Esophagus muscularis mucosa (tissue), 4 donors: ENCODE measurements at regions not wholly inside any gene's neighbourhood (a gene's known extent, or its start where the extent isn't known, plus 50 kb on each side); places are given as distances from the start of the nearest gene placed in this dataset.

ENCODE experiments used
- DNase-seq: peaks from one replicate; pipeline ENCODE4 v3.0.0-alpha.2; 2017; ENCODE audit errors: extremely low spot score
- H3K27ac ChIP-seq, 4 donors: fragments of 200-600 bp; sonication (generic); replicated peaks in 1 of 4; 1 replicate in 3 of 4; 2 replicates in 1 of 4; pipeline ENCODE4 v1.5.1; 2016 to 2019; ENCODE audit warnings: mild to moderate bottlenecking in 1 of 4
- H3K27me3 ChIP-seq, 4 donors: fragments of 200-600 bp; sonication (generic); one replicate each; pipeline versions ENCODE4 v1.5.1 to v1.6.0; 2016 to 2019
- H3K36me3 ChIP-seq, 4 donors: fragments of 200-600 bp; sonication (generic); one replicate each; pipeline ENCODE4 v1.5.1; 2016 to 2019
- H3K4me1 ChIP-seq, 4 donors: fragments of 200-600 bp; sonication (generic); one replicate each; pipeline ENCODE4 v1.5.1; 2016 to 2019
- H3K4me3 ChIP-seq, 4 donors: fragments of 200-600 bp; sonication (generic); 1 replicate in 2 of 4; 2 replicates in 2 of 4; pipeline ENCODE4 v1.5.1; 2016 to 2019; ENCODE audit warnings: mild to moderate bottlenecking in 4 of 4, moderate library complexity in 1 of 4
- H3K9me3 ChIP-seq, 4 donors: fragments of 200-600 bp; sonication (generic); 1 replicate in 3 of 4; 2 replicates in 1 of 4; pipeline ENCODE4 v1.5.1; 2016 to 2019
- EP300 ChIP-seq: sonication (generic); formaldehyde crosslinking; IDR thresholded peaks from one replicate; pipeline ENCODE4 v1.6.1; 2017; ENCODE audit warnings: antibody characterized with exemption
- POLR2A ChIP-seq: fragments of 450-650 bp; IDR thresholded peaks from one replicate; pipeline ENCODE4 v1.6.1; 2017; ENCODE audit warnings: antibody characterized with exemption, moderate library complexity, mild to moderate bottlenecking, low read depth
- POLR2AphosphoS5 ChIP-seq, 2 donors: sonication (generic); formaldehyde crosslinking; IDR thresholded peaks; one replicate each; pipeline ENCODE4 v1.6.1; 2017; ENCODE audit warnings: antibody characterized with exemption in 2 of 2
- WGBS: methylation state at CpG from one replicate; pipeline ENCODE4 v1.1.5; 2018; 5-methylcytosine and 5-hydroxymethylcytosine counted together
- intact Hi-C: fragments of 100-400 bp; cut with DNase I; formaldehyde crosslinking; loops from one replicate; pipeline ENCODE4 v1.15.1; 2023
- TF ChIP-seq, protein P1 (sequence below), 3 experiments: fragments of 200-600 bp in 2 of 3; fragments of 450-650 bp in 1 of 3; sonication (generic) in 2 of 3; IDR thresholded peaks; one replicate each; pipeline ENCODE4 v1.5.1; 2017 to 2019; ENCODE audit warnings: antibody characterized with exemption in 3 of 3, mild to moderate bottlenecking in 2 of 3, moderate library complexity in 1 of 3

DNA sequence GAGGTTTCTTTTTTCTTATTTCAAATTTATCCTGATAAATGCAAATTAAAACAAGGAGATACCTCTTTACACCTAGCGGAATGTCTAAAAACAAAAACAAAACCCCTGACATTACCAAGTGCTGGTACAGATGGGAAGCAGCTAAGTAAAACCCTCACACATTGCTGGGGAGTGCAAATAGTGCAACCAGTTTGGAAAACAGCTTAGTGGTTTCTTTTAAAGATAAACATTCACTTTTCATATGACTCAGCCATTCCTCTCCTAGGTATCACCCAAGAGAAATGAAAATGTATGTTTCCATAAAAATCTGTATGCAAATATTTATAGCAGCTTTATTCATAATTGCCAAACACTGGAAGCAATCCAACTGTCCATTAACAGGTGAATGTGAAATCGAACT is 84.1 kb upstream of the HELT start:
- no peak for DNase-seq
- Histone ChIP-seq H3K9me3 (no peaks in the 10 kb centered on the region), H3K27me3 (peaks cover 0 to 12% (median 0%) of the 10 kb centered on the region in 4 donors), H3K36me3 (no peaks in the 10 kb centered on the region), H3K4me3 (no peak overlapping the region), H3K4me1 (peaks cover 0 to 10% (median 0%) of the 10 kb centered on the region in 4 donors), H3K27ac (no peak overlapping the region)
- 89% methylated on average over 2 of the region's 2 CpGs for WGBS
- intact Hi-C loops, result no loop called here
- TF ChIP-seq POLR2A (no peak), EP300 (no peak), POLR2AphosphoS5 (IDR thresholded peaks at IDR 0.05) (no peak)
- TF ChIP-seq, protein P1, sequence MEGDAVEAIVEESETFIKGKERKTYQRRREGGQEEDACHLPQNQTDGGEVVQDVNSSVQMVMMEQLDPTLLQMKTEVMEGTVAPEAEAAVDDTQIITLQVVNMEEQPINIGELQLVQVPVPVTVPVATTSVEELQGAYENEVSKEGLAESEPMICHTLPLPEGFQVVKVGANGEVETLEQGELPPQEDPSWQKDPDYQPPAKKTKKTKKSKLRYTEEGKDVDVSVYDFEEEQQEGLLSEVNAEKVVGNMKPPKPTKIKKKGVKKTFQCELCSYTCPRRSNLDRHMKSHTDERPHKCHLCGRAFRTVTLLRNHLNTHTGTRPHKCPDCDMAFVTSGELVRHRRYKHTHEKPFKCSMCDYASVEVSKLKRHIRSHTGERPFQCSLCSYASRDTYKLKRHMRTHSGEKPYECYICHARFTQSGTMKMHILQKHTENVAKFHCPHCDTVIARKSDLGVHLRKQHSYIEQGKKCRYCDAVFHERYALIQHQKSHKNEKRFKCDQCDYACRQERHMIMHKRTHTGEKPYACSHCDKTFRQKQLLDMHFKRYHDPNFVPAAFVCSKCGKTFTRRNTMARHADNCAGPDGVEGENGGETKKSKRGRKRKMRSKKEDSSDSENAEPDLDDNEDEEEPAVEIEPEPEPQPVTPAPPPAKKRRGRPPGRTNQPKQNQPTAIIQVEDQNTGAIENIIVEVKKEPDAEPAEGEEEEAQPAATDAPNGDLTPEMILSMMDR (IDR thresholded peaks at IDR 0.05), result no peak

DNA sequence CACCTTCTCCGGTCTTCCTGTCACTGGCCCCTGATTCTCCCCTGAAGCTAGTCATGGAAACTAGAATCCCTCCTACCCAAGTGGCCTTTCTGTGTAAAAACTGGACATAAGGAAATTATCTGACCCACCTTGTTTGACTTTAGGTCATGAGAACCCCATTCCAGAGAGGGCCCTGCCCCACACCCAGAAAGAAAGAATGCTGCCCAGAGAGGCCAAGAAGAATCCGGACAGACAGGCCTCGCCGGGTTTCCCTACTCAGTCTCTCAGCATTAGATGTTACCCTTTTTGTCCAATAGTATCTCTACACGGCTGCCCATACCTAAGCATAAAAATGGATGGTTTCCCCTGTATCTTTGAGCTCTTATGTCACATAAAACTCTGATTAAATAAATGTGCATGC is 83.3 kb upstream of the HELT start:
- WGBS, result 94% methylated on average over 5 of the region's 5 CpGs
- TF ChIP-seq, protein P1 (IDR thresholded peaks at IDR 0.05), result no peak
- TF ChIP-seq POLR2AphosphoS5 (IDR thresholded peaks at IDR 0.05) (no peak), POLR2A (no peak), EP300 (no peak)
- H3K4me3 ChIP-seq, result no peak overlapping the region
- peak; percentile 45 for DNase-seq
- no peaks in the 10 kb centered on the region for H3K36me3 ChIP-seq
- H3K9me3 ChIP-seq, result no peaks in the 10 kb centered on the region
- H3K4me1 ChIP-seq, result peaks cover 0 to 10% (median 0%) of the 10 kb centered on the region in 4 donors
- H3K27ac ChIP-seq, result no peak overlapping the region
- H3K27me3 ChIP-seq, result peaks cover 0 to 12% (median 0%) of the 10 kb centered on the region in 4 donors
- intact Hi-C loops, result no loop called here

DNA sequence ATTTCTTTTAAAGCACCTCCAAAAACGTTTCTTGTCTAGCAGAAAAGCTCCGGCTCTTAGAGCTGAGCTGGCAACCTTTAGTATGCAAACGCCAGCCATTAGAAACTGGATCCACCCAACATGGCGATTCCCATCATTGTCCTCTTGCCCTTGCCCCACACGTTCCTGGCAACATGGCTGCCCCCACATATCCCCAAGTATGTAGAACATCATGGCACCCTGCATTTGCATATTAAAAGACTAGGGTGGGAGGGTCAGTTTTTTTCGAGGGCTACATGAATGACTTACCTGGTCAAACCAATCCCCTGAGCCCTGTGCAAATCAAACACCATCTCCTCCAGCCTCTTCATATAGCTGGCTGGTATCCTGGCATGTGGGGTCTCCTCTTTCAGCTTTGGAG is 82.2 kb upstream of the HELT start:
- H3K9me3 ChIP-seq, result no peaks in the 10 kb centered on the region
- TF ChIP-seq EP300 (no peak), POLR2AphosphoS5 (IDR thresholded peaks at IDR 0.05) (no peak), POLR2A (no peak)
- TF ChIP-seq, protein P1 (IDR thresholded peaks at IDR 0.05), result no peak
- peaks cover 0 to 12% (median 0%) of the 10 kb centered on the region in 4 donors for H3K27me3 ChIP-seq
- no peak for DNase-seq
- H3K27ac ChIP-seq, result no peak overlapping the region
- WGBS, result 75% methylated on average over 5 of the region's 6 CpGs
- intact Hi-C loops, result no loop called here
- no peak overlapping the region for H3K4me3 ChIP-seq
- H3K4me1 ChIP-seq, result peaks cover 0 to 10% (median 0%) of the 10 kb centered on the region in 4 donors
- H3K36me3 ChIP-seq, result no peaks in the 10 kb centered on the region

DNA sequence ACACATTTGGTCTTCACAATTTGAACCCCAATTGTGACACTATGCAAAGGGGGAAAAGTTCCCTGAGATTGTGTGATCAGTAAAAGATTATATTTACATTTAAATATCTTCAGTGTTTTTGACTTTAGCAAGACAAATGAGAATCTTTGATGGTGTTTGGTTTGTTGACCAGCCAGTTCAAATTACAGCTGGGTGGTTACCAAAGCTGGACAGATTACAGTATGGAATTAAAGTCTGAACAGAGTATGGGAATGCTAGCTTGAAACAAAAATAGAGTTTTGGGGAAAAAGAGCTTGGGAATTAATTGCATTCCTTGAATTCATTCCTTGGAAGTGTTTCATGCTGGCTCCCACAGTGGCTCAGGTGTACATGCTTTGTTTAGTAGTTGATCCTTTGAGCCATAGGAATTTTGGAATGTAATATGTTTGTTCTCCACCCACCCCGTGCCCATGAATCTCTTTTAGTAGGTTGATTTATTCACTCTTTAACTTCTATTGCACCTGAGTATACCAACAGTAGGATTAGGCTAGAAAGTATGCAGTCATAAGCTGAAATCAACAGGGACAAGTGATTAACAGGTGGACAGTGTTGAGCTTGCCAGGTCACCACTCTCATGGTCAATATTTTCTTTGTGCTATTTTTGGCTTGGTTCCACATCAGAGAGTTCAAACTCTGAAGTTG is 81.1 kb upstream of the HELT start:
- WGBS, result 29% methylated on average over 1 of the region's 1 CpG

More for the DNA sequence above, 81.1 kb upstream of the HELT start:
- Histone ChIP-seq H3K27ac (no peak overlapping the region), H3K4me3 (no peak overlapping the region), H3K4me1 (peaks cover 0 to 10% (median 0%) of the 10 kb centered on the region in 4 donors), H3K27me3 (peaks cover 0 to 12% (median 0%) of the 10 kb centered on the region in 4 donors), H3K9me3 (no peaks in the 10 kb centered on the region), H3K36me3 (no peaks in the 10 kb centered on the region)
- no peak for DNase-seq
- TF ChIP-seq POLR2A (no peak), EP300 (no peak), POLR2AphosphoS5 (IDR thresholded peaks at IDR 0.05) (no peak)
- TF ChIP-seq, protein P1 (IDR thresholded peaks at IDR 0.05), result no peak
- intact Hi-C loops, result no loop called here
